ENCODE measurements at regions not wholly inside any gene's neighbourhood (a gene's known extent, or its start where the extent isn't known, plus 50 kb on each side); places are given as distances from the start of the nearest gene placed in this dataset.

GRCh38 chr1:81588149-81588548, 212.6 kb upstream of the ADGRL2 start:
- no peak overlapping the region for H3K27ac ChIP-seq
- TF ChIP-seq EZH2 (IDR thresholded peaks at IDR 0.05) (no peak), FOXP2 (optimal IDR thresholded peaks at IDR 0.05; ENCODE audit: control extremely low read depth, extremely low read length, insufficient read depth) (no peak), POLR2AphosphoS5 (IDR thresholded peaks at IDR 0.05; ENCODE audit: borderline replicate concordance, low read depth, low read length) (no peak)
- H3K36me3 ChIP-seq (ENCODE audit: insufficient read depth, low read length), result no peaks in the 10 kb centered on the region
- H3K4me3 ChIP-seq, result no peak overlapping the region
- DNase-seq (ENCODE audit: low read depth, low spot score), result no peak
- no peaks in the 10 kb centered on the region for H3K9me3 ChIP-seq (ENCODE audit: low read depth, low read length)
- no peak overlapping the region for H3K9ac ChIP-seq (ENCODE audit: insufficient read length)

DNA sequence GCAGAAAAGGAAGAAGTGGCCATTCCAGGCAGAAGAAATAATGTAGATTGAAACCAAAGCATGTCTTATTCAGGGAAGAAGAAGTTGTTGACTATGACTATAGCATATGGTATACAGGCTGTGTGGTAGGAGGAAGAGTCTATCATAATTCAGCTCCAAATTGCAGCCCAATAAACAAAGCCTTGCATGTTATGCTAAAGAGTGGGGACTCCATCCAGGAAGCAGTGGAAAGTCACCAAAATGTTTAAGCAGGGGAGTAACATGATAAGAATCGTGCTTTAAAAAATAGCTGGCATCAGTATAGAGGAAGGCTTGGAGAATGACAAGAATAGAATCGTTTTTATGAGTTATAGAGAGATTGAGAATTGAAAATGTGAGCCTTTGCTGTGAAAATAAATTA, 213.3 kb upstream of the ADGRL2 start:
- TF ChIP-seq EZH2 (IDR thresholded peaks at IDR 0.05), result no peak
- TF ChIP-seq POLR2AphosphoS5 (IDR thresholded peaks at IDR 0.05; ENCODE audit: borderline replicate concordance, low read depth, low read length), result no peak
- TF ChIP-seq FOXP2 (optimal IDR thresholded peaks at IDR 0.05; ENCODE audit: control extremely low read depth, extremely low read length, insufficient read depth), result no peak
- Histone ChIP-seq H3K36me3 (ENCODE audit: insufficient read depth, low read length) (no peaks in the 10 kb centered on the region), H3K27ac (no peak overlapping the region), H3K9ac (ENCODE audit: insufficient read length) (no peak overlapping the region), H3K9me3 (ENCODE audit: low read depth, low read length) (no peaks in the 10 kb centered on the region), H3K4me3 (no peak overlapping the region)
- no peak for DNase-seq (ENCODE audit: low read depth, low spot score)

- Histone ChIP-seq H3K4me3 (no peak overlapping the region), H3K9ac (ENCODE audit: insufficient read length) (no peak overlapping the region), H3K27ac (no peak overlapping the region), H3K36me3 (ENCODE audit: insufficient read depth, low read length) (no peaks in the 10 kb centered on the region), H3K9me3 (ENCODE audit: low read depth, low read length) (no peaks in the 10 kb centered on the region)
- TF ChIP-seq EZH2 (IDR thresholded peaks at IDR 0.05), result no peak
- TF ChIP-seq POLR2AphosphoS5 (IDR thresholded peaks at IDR 0.05; ENCODE audit: borderline replicate concordance, low read depth, low read length), result no peak
- TF ChIP-seq FOXP2 (optimal IDR thresholded peaks at IDR 0.05; ENCODE audit: control extremely low read depth, extremely low read length, insufficient read depth), result no peak
- no peak for DNase-seq (ENCODE audit: low read depth, low spot score)
These were observed 215.4 kb upstream of the ADGRL2 start for GRCh38 chr1:81585371-81585770.

DNA sequence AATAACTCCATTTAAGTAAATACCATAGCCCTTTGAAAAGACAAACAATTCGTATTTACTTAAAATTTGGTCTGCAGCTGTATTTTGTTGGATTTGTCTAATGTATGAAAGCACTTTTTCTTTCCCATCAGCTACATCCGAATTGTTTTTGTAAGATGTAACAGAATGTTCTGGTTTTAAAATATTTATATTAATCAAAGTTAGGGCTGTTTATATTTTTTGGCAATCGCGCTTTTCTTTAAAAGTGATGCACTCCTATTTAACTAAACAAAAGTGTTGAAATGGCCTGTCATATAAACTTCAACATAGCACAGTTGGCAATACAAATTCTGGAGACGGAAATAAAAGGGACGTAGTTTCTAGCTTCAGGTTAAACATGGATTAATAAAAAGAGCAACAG, 216.3 kb upstream of the ADGRL2 start:
- Histone ChIP-seq H3K27ac (no peak overlapping the region), H3K9ac (ENCODE audit: insufficient read length) (no peak overlapping the region), H3K9me3 (ENCODE audit: low read depth, low read length) (no peaks in the 10 kb centered on the region), H3K36me3 (ENCODE audit: insufficient read depth, low read length) (no peaks in the 10 kb centered on the region), H3K4me3 (no peak overlapping the region)
- TF ChIP-seq FOXP2 (optimal IDR thresholded peaks at IDR 0.05; ENCODE audit: control extremely low read depth, extremely low read length, insufficient read depth) (no peak), POLR2AphosphoS5 (IDR thresholded peaks at IDR 0.05; ENCODE audit: borderline replicate concordance, low read depth, low read length) (no peak)
- DNase-seq (ENCODE audit: low read depth, low spot score), result no peak

DNA sequence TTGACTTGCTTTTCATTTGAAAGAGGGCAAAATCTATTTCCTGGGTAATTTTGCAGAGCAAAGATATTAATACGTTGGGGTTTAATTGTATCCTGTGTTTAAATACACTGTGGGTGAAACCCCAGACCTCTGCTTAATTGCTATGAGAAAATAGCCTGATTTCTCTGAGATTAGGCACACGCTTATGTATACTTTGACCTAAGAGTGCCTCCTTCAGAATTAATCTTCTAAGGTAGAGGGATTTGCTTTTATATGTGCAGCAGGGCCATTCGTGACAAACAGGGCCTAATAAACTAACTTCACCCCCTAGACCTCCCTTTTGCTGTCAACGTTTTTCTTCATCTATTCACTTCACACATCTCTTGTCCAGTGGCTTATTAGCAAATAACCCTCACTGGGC, 216.9 kb upstream of the ADGRL2 start:
- H3K9ac ChIP-seq (ENCODE audit: insufficient read length), result no peak overlapping the region
- no peaks in the 10 kb centered on the region for H3K36me3 ChIP-seq (ENCODE audit: insufficient read depth, low read length)
- H3K9me3 ChIP-seq (ENCODE audit: low read depth, low read length), result no peaks in the 10 kb centered on the region
- TF ChIP-seq EZH2 (IDR thresholded peaks at IDR 0.05) (no peak), FOXP2 (optimal IDR thresholded peaks at IDR 0.05; ENCODE audit: control extremely low read depth, extremely low read length, insufficient read depth) (no peak), POLR2AphosphoS5 (IDR thresholded peaks at IDR 0.05; ENCODE audit: borderline replicate concordance, low read depth, low read length) (no peak)
- no peak for DNase-seq (ENCODE audit: low read depth, low spot score)
- H3K27ac ChIP-seq, result no peak overlapping the region
- no peak overlapping the region for H3K4me3 ChIP-seq

DNA sequence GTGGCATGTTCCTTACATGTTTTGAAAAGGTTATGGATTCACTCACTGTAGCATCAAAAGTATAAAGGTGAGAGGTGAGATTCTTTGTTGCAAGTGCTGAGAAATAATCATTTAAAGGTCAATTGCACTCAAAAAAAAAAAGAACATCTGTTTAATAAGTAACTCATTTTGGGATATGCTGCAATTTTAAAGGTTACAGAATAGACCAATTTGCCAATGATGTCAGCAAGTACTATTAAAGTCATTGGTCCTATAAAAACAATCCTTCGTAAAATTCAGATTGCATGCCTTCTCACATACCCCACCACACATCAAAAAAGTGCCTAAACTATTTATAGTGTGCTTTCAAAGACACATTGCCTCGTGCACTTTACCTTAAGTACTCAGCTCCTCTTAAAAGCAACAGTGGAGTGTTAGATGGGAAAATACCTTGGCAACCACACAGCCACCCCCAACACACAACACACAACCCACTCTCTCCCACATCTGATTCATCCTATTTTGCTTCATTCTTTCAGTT, 218.2 kb upstream of the ADGRL2 start:
- DNase-seq (ENCODE audit: low read depth, low spot score), result no peak

DNA sequence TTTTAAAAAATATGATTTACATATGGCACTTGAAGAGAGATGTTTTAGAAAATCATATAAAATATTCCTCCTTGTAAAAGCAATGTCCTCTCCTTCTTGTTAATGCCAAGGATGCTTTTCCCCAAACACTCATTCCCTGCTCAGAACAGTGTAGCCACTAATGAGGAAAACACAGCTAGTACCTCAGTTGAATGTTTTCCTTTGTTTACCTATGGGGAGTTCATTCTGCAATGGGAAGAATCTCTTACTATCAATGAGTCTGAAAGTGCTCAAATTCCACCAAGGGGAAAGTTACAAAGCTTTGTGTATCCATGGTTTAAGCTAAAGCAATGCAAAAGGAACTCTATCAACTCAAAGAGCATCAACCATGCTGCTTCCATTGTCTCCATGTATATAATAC, 221.9 kb upstream of the ADGRL2 start:
- Histone ChIP-seq H3K27ac (no peak overlapping the region), H3K4me3 (no peak overlapping the region), H3K36me3 (ENCODE audit: insufficient read depth, low read length) (no peaks in the 10 kb centered on the region), H3K9me3 (ENCODE audit: low read depth, low read length) (no peaks in the 10 kb centered on the region), H3K9ac (ENCODE audit: insufficient read length) (no peak overlapping the region)
- DNase-seq (ENCODE audit: low read depth, low spot score), result no peak
- no peak for TF ChIP-seq EZH2 (IDR thresholded peaks at IDR 0.05)
- no peak for TF ChIP-seq FOXP2 (optimal IDR thresholded peaks at IDR 0.05; ENCODE audit: control extremely low read depth, extremely low read length, insufficient read depth)
- TF ChIP-seq POLR2AphosphoS5 (IDR thresholded peaks at IDR 0.05; ENCODE audit: borderline replicate concordance, low read depth, low read length), result no peak

More for the DNA sequence above, 218.2 kb upstream of the ADGRL2 start:
- Histone ChIP-seq H3K9me3 (ENCODE audit: low read depth, low read length) (no peaks in the 10 kb centered on the region), H3K9ac (ENCODE audit: insufficient read length) (no peak overlapping the region), H3K36me3 (ENCODE audit: insufficient read depth, low read length) (no peaks in the 10 kb centered on the region), H3K4me3 (no peak overlapping the region), H3K27ac (no peak overlapping the region)
- TF ChIP-seq EZH2 (IDR thresholded peaks at IDR 0.05), result no peak
- TF ChIP-seq POLR2AphosphoS5 (IDR thresholded peaks at IDR 0.05; ENCODE audit: borderline replicate concordance, low read depth, low read length), result no peak
- TF ChIP-seq FOXP2 (optimal IDR thresholded peaks at IDR 0.05; ENCODE audit: control extremely low read depth, extremely low read length, insufficient read depth), result no peak

DNA sequence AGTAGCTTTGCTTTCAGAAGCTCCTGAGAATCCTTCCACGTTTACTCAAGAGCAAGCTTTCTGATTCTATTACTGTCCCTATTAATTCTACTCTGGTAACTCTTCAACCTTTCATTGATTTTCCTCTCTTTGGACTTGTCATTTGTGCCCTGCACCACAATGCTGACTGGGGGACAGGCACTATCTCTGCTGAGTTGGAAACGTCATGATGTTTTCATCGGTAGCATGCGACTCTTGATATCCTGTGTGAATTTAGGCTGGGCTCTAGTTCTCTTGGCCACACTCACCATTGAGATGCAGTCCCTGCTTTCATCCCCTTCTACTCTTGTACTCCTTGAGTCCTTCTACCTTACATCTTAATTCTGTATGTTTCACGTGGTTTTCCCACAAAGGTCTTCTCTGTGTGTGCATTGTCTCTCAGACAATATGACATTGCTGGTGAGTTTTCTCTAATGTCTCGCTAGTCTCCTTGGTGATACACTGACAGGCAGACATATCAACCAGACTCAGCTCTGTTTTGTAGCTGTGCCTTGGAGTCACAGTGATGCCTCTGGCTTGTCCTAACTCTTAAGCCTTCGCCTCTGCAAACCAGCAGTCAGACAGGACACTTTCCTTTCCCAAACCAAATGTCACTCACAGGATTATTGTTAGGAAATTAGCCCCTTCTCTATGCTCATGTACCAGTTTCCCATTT, 223.6 kb upstream of the ADGRL2 start:
- Histone ChIP-seq H3K9ac (ENCODE audit: insufficient read length) (no peak overlapping the region), H3K27ac (no peak overlapping the region), H3K36me3 (ENCODE audit: insufficient read depth, low read length) (no peaks in the 10 kb centered on the region), H3K9me3 (ENCODE audit: low read depth, low read length) (no peaks in the 10 kb centered on the region), H3K4me3 (no peak overlapping the region)
- DNase-seq (ENCODE audit: low read depth, low spot score), result no peak
- no peak for TF ChIP-seq EZH2 (IDR thresholded peaks at IDR 0.05)
- no peak for TF ChIP-seq FOXP2 (optimal IDR thresholded peaks at IDR 0.05; ENCODE audit: control extremely low read depth, extremely low read length, insufficient read depth)
- no peak for TF ChIP-seq POLR2AphosphoS5 (IDR thresholded peaks at IDR 0.05; ENCODE audit: borderline replicate concordance, low read depth, low read length)

GRCh38 chr1:81574408-81574807, 226.3 kb upstream of the ADGRL2 start:
- no peak overlapping the region for H3K4me3 ChIP-seq
- no peaks in the 10 kb centered on the region for H3K36me3 ChIP-seq (ENCODE audit: insufficient read depth, low read length)
- TF ChIP-seq EZH2 (IDR thresholded peaks at IDR 0.05), result no peak
- TF ChIP-seq POLR2AphosphoS5 (IDR thresholded peaks at IDR 0.05; ENCODE audit: borderline replicate concordance, low read depth, low read length), result no peak
- no peak for TF ChIP-seq FOXP2 (optimal IDR thresholded peaks at IDR 0.05; ENCODE audit: control extremely low read depth, extremely low read length, insufficient read depth)
- DNase-seq (ENCODE audit: low read depth, low spot score), result no peak
- no peaks in the 10 kb centered on the region for H3K9me3 ChIP-seq (ENCODE audit: low read depth, low read length)
- H3K9ac ChIP-seq (ENCODE audit: insufficient read length), result no peak overlapping the region
- H3K27ac ChIP-seq, result no peak overlapping the region

Measured in SK-N-MC (cell line).